H54 (cell line): ENCODE measurements at regions not wholly inside any gene's neighbourhood (a gene's known extent, or its start where the extent isn't known, plus 50 kb on each side); places are given as distances from the start of the nearest gene placed in this dataset.
"Not testable (repeated sequence)": the region's sequence is repeated elsewhere in the genome, so short reads cannot be mapped to it uniquely, and the experiment has no call there.

Experiments
- DNase-seq: peaks from one replicate; pipeline ENCODE4 v3.0.0; 2011; ENCODE audit warnings: low spot score, mixed read lengths; ENCODE audit not compliant: insufficient read length
- FAIRE-seq: peaks from 3 replicates; lab custom pipeline; 2011; peaks lifted over from hg19 to GRCh38; lab: Jason Lieb, UNC
- POLR2A ChIP-seq: IDR thresholded peaks from 2 replicates; pipeline ENCODE4 v1.6.1; 2011; ENCODE audit warnings: low read depth, mild to moderate bottlenecking, low read length

DNA sequence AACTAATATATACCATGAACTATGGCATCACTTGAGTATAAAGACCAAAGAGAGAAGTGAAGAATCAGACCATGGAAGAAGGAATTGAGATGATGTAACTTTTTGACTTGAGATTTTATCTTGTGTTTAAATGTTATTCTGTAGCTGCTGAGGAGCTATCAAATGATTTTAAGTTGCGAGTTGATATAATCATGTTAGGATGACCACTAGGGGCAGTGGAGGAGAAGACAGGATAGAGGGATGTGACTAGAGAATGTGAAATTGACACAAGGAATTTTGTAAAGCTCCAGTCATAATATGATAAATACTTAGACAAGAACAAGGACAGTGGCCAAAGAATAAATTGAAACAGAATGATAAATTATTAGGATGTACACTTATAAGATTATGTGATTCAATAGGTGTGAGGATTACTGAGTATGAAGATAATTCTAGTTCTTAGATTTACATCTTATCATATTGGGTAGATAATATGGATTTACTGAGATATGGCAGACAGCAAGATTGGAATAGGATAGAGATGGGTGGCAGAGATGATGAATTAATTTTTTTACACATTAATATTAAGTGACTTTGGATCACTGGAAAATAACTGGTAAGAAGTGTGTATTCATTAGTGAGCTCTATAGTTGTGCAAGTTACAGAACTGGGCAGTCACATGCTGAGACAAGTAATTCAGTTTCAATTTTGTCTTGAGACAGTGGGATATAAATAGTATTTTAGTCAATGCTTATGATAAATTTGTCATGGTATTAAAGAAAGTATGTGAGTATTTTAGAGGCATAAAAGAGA, 816.0 kb upstream of the PCDH10 start:
- DNase-seq, result no peak

DNA sequence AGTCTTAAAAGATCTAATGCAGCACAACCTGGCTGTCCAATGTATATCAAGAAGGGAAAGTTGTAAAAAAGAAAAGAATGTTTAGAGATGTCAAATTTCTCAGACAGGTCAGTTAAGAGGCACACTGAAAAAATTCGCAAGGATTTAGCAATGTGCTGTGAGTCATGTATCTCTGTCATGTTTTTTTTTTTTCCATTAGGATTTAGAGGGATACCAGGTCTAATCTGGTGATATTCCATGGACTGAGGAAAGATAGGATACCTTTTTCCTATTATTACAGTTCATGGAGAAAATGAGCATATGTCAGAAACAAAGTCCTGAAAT, 815.4 kb upstream of the PCDH10 start:
- DNase-seq, result no peak
- no peak for TF ChIP-seq POLR2A
- no peak for FAIRE-seq

More for the DNA sequence above, 816.0 kb upstream of the PCDH10 start:
- FAIRE-seq, result no peak
- no peak for TF ChIP-seq POLR2A

DNA sequence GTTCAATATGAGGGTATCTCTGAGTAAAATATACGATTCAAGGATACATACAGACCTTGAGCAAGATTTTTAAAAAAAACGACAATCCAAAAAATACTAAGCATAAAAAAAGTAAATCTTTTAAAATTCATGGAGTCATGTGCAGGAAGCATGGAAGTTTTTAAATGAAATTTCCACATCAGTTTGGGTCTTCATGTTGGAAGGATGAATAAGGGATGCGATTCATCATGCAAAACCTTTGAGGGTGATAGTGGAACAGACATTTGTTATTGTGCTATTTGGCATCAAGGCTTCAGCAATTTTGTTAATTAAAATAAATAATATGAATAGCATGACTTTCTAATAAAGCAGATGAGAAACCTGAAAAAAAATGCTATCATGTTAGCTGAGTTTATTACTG, 815.0 kb upstream of the PCDH10 start:
- DNase-seq, result no peak
- TF ChIP-seq POLR2A, result no peak
- FAIRE-seq, result no peak

DNA sequence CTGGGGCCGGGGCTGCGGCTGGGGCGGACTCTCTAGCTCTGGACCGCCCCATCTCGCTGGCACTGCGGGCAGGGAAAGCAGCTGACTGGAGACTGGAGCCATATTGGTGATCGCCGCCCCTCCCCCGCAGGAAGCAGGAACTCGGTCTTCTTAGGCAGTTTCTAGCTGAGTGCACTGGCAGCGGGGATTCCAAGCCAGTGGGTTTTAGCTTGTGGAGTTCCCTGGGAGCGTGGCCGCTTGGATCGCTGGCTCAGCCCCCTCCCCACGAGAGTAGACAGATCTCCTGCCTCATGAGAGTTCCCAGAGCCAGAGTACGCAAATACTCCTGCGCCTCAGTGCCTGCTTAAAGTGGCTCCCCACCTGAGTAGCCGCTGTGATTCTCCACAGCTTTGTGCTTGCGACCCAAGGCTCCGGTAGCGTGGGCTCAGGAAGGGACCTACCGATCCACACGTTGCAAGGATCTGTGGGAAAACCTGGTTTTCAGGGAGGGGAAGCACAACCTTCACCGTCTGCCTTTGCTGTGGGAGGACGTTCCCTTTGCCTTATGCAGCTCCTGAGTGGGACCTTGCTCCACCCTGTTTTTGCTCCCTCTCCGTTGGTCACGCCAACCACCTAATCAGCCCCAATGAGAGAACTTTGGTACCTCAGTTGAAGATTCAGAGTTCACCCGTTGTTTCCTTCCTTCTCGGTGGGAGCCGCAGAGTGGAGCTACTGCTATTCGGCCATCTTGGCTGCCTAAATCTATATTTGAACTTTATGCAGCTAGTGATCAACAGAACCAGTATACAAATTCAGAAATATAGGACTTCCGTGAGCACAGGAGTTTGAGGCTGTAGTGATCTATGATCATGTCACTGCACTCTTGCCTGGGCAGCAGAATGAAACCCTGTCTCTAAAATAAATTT, 803.9 kb upstream of the PCDH10 start:
- 0 out of 2 replicates have a peak, but pooled peaks have one; percentile 15 for TF ChIP-seq POLR2A
- FAIRE-seq (no peak), DNase-seq (peak; percentile 13)

DNA sequence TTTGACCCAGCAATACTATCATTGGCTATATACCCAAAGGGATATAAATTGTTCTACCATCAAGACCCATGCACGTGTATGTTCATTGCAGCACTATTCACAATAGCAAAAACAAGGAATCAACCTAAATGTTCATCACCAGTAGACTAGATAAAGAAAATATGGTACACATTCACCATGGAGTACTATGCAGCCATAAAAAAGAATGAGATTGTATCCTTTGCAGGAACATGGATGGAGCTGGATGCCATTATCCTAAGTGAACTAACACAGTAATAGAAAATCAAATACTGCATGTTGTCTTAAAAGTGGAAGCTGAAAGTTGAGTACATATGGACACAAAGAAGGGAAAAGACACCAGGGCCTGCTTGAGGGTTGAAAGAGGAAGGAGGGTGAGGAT, 803.1 kb upstream of the PCDH10 start:
- TF ChIP-seq POLR2A, result no peak
- DNase-seq, result no peak
- no peak for FAIRE-seq

DNA sequence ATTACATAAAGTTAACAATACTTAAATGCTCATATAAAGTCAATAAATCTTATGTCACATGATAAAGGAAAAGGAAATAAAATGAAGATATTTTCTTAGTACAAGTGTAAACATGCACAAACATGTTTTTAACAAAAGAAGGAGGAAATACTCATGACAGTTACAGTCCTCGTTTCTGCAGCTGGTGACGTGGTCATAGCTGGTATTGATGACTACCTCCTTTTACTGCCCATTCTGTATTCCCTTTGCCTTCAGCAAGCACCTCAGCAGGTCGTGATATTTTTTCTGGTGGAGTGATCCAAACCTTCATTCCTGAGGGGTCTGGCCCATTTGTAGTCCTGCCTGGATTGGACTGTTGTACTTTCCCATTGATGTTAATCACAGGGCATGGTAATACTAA, 797.5 kb upstream of the PCDH10 start:
- FAIRE-seq, result not testable (repeated sequence)

DNA sequence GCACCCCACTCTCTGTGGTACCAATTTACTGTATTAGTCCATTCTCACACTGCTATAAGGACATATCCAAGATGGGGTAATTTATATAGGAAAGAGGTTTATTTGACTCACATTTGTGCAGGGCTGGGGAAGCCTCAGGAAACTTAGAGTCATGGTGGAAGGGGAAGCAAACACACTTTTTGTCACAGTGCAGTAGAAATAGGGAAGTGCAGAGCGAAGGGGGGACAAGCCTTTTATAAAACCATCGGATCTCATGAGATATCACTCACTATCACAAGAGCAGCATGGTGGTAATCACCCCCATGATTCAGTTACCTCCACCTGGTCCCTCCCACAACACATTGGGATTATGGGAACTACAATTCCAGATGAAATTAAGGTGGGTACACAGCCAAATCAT, 766.9 kb upstream of the PCDH10 start:
- DNase-seq, result no peak
- TF ChIP-seq POLR2A, result no peak
- no peak for FAIRE-seq

More for the DNA sequence above, 797.5 kb upstream of the PCDH10 start:
- DNase-seq, result not testable (repeated sequence)

DNA sequence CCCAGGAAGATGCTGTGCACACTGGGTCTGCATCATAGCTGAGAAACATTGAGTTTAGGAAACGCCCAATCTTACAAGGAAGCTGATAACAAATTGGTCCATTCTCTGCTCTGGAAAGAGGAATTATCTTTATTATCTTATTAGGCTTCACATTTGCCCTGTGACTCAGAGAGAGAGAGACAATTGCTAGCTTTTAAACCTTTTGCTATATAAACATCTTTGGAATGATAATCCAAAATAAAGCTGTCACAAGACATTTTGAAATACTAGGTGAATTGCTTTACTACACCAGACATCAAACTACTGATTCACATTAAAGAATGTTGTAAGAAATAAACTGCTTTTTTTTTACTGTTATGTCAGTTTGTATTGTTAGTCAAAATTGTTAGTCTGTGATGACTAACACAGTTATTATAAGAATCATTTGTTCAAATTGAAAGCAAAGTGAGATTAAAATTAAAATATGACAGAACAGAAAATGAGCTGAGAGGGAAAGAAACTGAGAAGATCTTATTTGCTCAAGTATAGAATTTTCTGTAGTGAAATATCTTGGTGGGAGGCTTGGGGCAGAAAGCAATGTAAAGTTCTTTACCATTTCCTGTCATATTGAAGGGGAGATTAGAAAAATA, 765.4 kb upstream of the PCDH10 start:
- TF ChIP-seq POLR2A, result no peak
- FAIRE-seq (no peak), DNase-seq (no peak)

DNA sequence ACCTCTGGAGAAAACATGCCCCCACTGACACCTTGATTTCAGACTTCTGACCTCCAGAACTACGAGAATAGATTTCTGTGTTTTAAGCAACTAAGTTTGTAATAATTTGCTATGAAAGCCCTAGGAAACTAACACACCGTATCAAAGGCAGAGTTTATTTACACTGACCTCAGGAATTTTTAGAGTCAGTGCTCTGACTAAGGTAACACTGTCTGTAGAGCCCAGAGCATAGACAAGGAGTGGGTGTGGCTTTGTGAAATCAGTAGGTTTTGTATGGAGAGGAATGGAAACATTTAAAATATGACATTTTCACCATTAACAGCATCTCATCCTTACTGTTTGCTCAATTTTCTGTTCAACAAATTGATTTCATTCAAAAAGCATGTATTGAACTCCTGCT, 764.4 kb upstream of the PCDH10 start:
- FAIRE-seq, result no peak
- no peak for TF ChIP-seq POLR2A
- no peak for DNase-seq

DNA sequence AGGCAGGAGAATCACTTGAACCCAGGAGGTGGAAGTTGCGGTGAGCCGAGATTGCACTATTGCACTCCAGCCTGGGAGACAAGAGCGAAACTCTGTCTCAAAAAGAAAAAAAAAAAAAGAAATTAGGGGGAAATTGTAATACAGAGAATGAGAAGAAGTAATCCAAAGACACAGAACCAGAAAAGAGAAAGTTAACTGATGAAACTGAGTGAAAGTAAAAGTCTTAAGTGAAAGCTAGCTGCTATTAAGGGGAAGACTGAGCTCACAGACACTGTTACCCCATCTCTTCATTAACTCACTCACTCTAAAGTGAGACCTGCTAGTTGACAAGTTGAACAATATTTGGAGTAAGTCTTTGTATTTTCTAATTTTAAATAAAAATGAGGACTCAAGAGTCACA, 763.0 kb upstream of the PCDH10 start:
- no peak for TF ChIP-seq POLR2A
- DNase-seq (no peak), FAIRE-seq (no peak)

DNA sequence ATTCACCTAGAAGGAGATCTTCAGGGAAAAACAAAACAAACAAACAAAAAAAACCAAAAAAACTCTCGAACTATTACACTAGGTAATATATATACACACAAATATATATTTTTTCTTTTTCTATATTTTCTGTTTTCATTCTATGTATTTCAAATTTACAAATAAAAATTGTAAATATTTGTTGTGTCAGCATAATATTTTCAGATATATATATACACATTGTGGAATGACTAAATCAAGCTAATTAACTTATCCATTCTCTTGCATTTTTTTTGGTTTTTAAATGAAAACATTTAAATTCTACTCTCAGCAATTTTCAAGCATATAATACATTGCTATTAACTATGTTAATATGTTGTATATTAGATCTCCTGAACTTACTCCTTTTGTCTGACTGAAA, 762.0 kb upstream of the PCDH10 start:
- no peak for FAIRE-seq
- TF ChIP-seq POLR2A, result no peak
- DNase-seq, result no peak

DNA sequence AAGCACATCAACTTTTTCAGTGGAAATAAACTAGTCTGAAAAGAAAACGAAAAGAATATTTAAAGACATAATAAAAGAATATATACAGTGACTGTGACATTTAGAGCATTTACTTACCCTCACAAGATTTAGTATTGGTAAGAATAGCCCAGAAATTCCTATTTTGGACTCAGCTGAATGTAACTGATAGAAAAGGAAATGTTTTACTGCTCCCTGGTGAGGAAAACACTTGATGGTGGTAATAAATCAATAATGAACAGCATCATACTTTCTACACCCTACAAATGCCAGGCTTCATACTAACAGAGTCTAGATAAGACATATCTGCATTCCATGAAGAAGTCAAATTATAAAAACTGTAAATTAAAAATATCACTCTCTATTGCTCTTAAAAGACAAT, 753.5 kb upstream of the PCDH10 start:
- TF ChIP-seq POLR2A, result no peak
- DNase-seq, result no peak
- no peak for FAIRE-seq

DNA sequence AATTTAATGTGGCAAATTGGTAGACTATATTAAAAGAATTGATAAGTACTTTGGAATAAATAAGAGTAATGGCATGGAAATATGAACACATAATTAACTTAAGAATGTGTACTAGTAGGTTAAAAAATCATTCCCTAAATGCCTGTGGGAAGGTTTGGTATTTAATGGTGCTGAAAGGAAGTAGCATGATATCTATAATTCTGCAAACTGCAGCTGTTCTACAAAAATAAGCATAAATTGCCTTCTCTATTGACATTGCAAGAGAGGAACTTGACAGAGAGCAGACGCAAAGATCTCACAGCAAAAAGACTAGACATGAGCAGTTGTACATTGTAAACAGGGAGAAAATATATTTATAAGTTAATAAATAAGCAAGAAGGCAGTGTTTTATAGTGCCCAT, 752.5 kb upstream of the PCDH10 start:
- no peak for DNase-seq
- TF ChIP-seq POLR2A, result no peak
- FAIRE-seq, result no peak

DNA sequence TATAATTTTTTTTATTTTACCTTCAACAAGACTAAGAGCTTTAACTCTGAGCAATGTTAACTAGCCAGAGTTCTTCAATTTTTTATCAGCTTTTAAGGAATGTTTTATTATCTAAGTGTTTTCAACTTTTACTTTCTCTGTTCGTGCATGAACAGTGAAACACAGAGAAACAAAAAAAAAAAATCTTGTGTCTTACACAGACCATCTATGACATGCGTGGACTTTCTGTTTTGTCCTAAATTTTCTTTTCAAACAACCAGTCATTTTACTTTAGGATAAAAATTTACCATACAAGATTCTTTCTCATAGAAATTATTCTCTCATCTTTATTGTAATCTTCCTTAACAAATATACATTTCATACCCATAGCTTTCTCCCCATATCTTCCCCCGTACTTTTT, 731.9 kb upstream of the PCDH10 start:
- no peak for TF ChIP-seq POLR2A
- FAIRE-seq (no peak), DNase-seq (no peak)
